ENCODE measurements at regions not wholly inside any gene's neighbourhood (a gene's known extent, or its start where the extent isn't known, plus 50 kb on each side); places are given as distances from the start of the nearest gene placed in this dataset.

GRCh38 chr2:60033325-60033724, 520.1 kb downstream of the BCL11A start:
- no peak for DNase-seq

GRCh38 chr2:60029566-60029883, 523.9 kb downstream of the BCL11A start:
- no peak for DNase-seq

GRCh38 chr2:60028849-60029565, 524.4 kb downstream of the BCL11A start:
- no peak for DNase-seq

GRCh38 chr2:60025496-60025895, 528.0 kb downstream of the BCL11A start:
- DNase-seq, result no peak

GRCh38 chr2:60023256-60023985, 530.0 kb downstream of the BCL11A start:
- DNase-seq, result no peak

- no peak for DNase-seq
Observed at GRCh38 chr2:60007671-60008070, 545.8 kb downstream of the BCL11A start.

GRCh38 chr2:60003076-60003475, 550.4 kb downstream of the BCL11A start:
- no peak for DNase-seq

- no peak for DNase-seq
Observed at GRCh38 chr2:60002183-60002867, 551.1 kb downstream of the BCL11A start.

- no peak for DNase-seq
Observed at GRCh38 chr2:60000686-60001085, 552.8 kb downstream of the BCL11A start.

GRCh38 chr2:59998324-59998723, 555.1 kb downstream of the BCL11A start:
- DNase-seq, result no peak

- no peak for DNase-seq
Observed at GRCh38 chr2:59997371-59997770, 556.1 kb downstream of the BCL11A start.

- no peak for DNase-seq
Observed at GRCh38 chr2:59996855-59997254, 556.6 kb downstream of the BCL11A start.

GRCh38 chr2:59993726-59994125, 559.7 kb downstream of the BCL11A start:
- no peak for DNase-seq

GRCh38 chr2:59988341-59988740, 565.1 kb downstream of the BCL11A start:
- DNase-seq, result no peak

- DNase-seq, result no peak
Observed at GRCh38 chr2:59986511-59986910, 566.9 kb downstream of the BCL11A start.

- DNase-seq, result no peak
Observed at GRCh38 chr2:59985923-59986322, 567.5 kb downstream of the BCL11A start.

- DNase-seq, result no peak
Observed at GRCh38 chr2:59974051-59974766, 579.2 kb downstream of the BCL11A start.

GRCh38 chr2:59969161-59969560, 584.3 kb downstream of the BCL11A start:
- no peak for DNase-seq

- no peak for DNase-seq
Observed at GRCh38 chr2:59968441-59968840, 585.0 kb downstream of the BCL11A start.

- no peak for DNase-seq
Observed at GRCh38 chr2:59967691-59968090, 585.8 kb downstream of the BCL11A start.

- no peak for DNase-seq
Observed at GRCh38 chr2:59963157-59963556, 590.3 kb downstream of the BCL11A start.

- no peak for DNase-seq
Observed at GRCh38 chr2:59961746-59962145, 591.7 kb downstream of the BCL11A start.

GRCh38 chr2:59959944-59960343, 593.5 kb downstream of the BCL11A start:
- DNase-seq, result no peak

- no peak for DNase-seq
Observed at GRCh38 chr2:59957504-59957903, 596.0 kb downstream of the BCL11A start.

Data from NCI-H146 (cell line).